ENCODE measurements at regions not wholly inside any gene's neighbourhood (a gene's known extent, or its start where the extent isn't known, plus 50 kb on each side); places are given as distances from the start of the nearest gene placed in this dataset.

DNA sequence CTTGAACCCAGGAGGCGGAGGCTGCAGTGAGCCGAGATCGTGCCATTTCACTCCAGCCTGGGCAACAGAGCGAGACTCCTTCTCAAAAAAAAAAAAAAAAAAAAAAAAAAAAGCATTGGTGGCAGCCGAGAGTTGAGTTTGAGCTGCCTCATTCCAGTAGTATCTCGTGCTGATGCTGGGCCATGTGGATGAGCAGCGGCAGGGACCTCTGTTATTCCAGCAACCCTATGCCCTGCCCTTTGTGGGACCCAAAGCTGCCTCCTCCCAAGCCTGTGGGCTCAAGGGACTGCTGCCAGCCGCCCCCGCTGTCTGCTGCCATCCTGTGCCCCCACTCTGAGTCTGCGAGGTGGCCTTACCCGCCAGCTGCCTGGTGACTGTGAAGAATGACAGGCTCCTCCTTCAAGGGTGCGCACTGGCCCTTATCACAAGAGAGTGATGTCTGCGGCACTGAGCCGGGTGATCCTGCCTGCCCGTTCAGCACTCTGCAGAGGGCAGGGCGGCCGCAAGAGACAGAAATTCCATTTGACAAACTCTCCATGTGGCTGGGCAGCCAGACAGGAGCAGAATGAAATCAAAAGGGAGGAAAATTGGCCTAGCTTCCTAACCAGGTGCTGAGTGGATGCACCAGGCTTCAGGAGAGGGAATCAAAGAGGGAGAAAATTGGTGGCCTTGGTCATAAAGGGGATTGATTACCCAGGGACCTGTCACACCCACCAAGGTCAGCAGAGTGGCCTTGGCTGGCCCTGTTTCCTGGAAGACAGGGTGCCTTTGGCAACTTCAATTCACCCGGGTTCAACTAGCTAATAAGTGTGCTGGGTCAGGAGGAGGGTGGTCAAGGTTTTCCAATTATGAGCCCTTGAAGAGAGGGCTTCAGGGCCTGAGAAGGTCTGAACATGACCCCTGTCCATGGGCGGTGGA, 65.3 kb upstream of the ZMIZ1 start:
- no peak for TF ChIP-seq CTCF (conservative IDR thresholded peaks at IDR 0.05; ENCODE audit: low read depth, low read length)
- no peak for TF ChIP-seq EZH2 (IDR thresholded peaks at IDR 0.05; ENCODE audit: low read length, unreplicated experiment)

Data from PC-3 (cell line).